Activated CD4-positive, alpha-beta T cell treated with anti-CD3 and anti-CD28 coated beads for 48 hours (primary cell): ENCODE measurements at regions not wholly inside any gene's neighbourhood (a gene's known extent, or its start where the extent isn't known, plus 50 kb on each side); places are given as distances from the start of the nearest gene placed in this dataset.
"Not testable (repeated sequence)": the region's sequence is repeated elsewhere in the genome, so short reads cannot be mapped to it uniquely, and the experiment has no call there.

Source experiments
- DNase-seq: peaks from one replicate; pipeline ENCODE4 v3.0.0-alpha.2; 2020

- peak; percentile 28 for DNase-seq
These were observed 477.3 kb downstream of the PREX1 start for GRCh38 chr20:48350313-48350988.

DNA sequence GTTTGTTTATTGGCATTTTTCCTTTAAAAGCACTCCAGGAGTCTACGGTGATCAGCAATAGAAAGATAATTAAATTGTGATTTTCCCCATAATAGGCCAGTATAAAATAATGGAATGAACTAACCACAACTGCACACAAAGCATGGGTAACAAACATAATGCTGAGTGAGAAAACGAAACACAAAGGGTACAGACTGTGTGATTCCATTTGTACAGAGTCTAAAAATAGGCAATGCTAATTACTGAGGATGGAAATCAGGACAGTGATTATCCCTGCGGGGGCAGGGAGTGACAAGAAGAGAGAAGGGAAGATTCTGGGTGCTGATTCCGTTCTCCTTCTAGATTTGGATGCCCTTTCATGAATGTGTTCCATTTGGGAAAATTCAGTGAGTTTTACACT is 478.1 kb downstream of the PREX1 start:
- no peak for DNase-seq

DNA sequence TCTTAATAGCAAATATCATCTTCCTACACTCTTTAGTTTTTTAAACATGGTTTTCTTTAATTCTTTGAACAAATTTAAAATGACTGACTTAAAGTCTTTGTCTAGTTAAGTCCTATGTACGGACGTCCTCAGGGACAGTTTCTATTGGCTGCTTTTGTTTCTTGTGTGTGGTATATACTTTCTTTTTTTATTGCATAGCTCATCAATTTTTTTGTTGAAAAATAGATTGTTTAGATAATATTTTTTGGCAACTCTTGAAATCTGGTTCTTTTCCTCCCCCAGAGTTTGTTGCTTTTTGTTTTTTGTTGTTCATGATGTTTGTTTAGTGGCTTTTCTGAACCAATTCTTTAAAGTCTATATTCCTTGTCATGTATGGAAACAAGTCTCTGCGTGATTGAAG is 479.8 kb downstream of the PREX1 start:
- no peak for DNase-seq

DNA sequence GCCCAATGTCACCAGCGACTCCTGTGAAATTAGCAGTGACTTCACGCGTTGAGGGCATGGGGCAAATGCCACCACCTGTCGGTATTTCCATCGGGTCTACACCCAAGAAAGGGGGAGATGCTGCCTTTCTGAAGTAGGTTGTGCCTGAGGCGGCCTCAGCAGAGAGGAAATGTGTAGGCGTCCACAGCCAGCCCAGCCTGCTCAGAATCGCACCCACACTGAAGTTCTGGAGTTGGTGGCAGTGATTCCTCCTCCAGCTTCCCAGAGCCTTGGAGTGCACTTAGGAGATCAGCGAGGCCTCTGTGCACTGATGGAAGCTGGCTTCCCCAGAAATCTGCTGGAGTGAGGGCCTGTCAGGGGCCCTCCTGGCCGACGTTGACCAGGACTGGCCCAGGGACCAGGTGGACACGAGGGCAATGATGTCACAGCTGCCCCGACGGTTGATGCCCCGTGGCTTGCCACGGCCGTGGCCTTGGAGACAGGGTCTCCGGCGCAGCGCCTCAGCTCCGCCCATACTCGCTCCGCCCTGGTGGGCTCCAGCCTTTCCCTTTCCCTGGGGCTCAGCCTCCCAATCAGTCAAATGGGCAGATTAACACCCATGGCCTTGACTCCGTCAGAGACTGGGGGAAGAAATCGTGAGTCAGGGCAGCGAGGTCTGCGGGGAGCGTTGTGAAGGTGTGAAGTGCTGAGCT is 484.8 kb downstream of the PREX1 start:
- DNase-seq: no peak

DNA sequence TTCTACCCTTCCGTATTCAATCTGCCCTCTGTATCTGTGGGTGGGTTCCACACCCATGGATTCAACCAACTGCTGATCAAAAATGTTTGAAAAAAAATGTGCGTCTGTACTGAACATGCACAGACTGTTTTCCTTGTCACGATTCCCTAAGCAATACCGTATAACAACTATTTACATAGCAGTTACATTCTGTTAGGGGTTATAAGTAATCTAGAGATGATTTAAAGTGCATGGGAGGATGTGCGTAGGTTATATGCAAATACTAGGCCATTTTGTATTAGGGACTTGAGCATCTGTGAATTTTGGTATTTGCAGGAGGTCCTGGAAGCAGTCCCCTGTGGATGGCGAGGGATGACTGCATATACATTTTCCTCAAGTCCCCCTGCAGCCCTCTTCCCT is 486.9 kb downstream of the PREX1 start:
- DNase-seq: no peak

GRCh38 chr20:48339986-48340882 is 487.6 kb downstream of the PREX1 start:
- no peak for DNase-seq

DNA sequence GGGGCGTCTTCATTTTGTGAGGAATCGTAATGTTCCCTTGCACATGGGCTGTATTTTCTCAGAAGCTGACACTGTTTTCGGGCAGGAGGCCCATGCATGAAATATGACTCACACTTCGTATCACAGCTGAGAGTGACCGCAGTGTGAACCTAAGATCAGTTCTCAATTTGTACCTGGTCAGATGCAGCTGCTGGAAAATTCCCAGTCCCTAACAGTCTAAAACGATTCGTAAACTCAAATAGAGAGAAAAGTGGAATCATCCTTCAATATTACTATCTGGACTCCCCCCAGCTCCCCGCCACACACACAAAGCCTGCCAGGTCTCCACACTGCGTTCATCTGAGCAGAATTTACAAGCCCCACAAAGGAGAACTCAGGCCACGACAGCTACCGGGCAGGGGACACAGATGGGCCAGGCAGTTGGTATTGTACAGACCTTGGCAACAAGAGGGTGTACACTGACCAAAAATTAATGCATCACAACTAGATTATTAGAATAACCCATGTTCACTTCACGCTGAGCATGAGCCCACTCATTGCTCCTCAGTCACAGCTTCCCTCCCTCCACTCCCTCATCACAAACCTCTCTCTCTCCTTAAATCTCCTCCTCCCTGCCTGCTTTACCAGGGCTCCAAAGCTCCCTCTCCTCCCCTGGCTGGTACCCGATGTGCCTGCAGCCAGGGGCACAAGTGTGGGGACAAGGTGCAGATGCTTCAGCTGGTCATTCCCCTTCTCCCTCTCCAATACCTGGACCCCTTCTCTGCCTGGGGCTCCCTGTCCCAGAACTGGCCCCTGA is 488.4 kb downstream of the PREX1 start:
- no peak for DNase-seq

- no peak for DNase-seq
These were observed 489.1 kb downstream of the PREX1 start for GRCh38 chr20:48338717-48339116.

DNA sequence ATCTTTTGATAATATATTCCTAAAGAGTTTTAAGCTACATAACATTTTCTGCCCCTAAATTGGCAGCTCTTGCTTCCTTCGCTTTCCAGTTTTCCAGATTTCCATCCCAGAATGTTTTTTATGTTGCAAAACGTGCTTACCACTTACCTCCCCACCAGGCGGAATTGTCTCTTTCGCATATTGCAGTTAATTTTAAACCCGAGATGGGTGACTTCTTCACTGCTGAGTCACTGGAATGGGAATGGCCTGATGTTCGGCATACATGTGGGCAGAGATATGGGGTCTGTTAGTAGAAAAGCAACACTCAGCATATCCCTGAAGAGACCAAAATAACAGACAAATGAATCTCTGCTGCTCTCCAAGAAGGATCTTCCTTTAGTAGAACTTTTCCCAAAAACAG is 491.2 kb downstream of the PREX1 start:
- no peak for DNase-seq

DNA sequence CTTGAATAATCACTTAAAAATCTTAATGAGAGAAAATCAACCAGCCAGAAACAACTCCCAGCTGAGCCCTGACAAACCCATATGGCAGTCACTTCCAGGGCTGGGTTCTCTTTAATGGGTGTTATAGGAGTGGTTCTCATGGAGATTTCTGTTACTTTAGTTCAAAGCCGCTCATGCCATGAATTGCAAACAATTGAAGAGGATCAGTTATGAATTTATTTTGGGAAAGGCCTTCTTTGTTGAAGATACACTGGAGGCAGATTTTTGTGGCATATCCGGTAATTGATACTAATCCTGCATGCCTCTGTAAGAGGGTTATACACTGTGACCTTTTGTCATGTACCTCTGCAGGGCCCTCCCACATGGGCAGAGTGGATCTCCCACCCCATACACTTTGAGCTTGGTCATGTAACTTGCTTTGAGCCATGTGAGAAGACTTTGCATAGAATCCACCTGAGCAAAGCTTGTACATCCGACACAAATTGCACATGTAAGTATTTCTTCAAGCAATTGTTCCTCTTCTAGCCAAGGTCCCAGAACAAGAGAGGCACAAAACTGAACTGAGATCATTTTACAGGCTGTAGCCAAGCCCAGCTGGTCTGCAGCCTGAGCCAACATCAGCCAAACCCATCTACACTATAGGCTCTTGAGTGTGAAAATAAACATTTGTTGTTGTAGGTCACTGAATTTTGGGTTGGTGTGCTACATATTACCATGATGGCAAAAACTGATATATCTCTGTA is 492.3 kb downstream of the PREX1 start:
- DNase-seq: no peak

DNA sequence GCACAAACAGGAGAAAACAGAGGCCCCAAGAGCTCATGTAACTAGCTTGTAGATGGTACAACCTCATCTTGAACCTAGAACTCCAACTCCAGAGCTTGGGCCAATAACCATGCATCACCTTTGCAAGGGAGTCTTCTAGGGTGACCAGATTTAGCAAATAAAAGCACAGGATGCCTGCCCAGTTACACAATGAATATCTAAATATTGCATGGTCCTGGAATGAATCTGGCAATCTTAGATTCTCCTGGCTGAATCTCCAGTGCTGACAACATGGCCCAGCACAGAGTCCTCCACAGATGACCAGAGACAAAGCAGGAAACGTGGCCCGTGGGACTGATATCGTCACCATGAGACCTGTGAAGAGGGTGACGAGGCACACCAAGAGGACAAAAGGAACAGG is 494.1 kb downstream of the PREX1 start:
- DNase-seq: no peak

DNA sequence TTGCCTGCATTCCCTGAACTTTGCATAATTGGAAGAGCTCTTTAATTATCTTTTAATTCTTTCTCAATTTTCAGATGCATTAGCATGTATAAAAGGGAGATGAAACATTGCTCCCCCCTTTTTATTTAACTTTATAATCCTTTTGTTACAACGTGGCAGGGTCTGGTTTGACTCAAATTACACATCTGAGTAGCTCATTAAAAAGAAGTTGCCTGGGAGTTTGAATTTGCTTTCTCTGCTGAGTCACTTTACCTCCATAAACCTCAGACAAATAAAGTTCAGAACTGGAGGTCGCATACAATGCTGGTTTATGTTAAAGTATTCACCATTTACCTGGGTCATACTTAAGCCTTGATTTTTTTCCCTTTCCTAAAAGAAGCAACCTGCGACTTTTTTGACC is 495.2 kb downstream of the PREX1 start:
- no peak for DNase-seq

DNA sequence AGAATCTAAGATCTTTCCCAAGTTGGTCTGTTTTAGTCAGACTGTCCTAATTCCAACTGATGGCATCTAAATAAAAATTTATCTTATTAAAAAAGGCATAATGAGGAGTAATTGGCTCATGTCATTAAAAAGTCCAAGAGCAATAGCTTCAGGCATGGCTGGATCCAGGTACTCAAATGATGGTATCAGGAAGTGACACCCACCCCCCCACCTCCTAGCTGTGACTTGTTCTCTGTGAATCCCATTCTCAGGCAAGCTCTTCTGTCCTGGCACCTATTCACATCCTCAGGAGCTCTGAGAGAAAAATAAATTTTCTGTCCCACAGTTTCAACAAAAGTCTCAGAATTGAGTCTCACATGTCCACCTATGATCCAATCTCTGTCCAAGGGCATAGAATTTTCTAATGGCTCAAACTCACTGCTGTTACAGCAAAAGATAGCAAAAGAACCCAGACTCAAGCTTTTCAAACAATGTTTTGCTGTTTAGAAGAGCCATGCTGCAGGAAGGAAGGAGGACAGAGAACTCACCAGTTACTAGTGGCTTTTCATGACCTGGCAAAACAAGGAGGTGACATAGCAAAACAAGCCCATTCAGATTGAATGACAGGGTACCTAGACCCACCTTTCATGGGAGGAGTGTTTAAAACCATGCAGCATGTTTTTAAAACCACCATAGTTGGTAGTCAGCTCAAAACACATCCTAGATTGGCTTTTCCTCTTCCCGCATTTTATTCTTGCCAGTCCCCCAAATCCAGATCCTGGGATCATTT is 496.1 kb downstream of the PREX1 start:
- DNase-seq: no peak

GRCh38 chr20:48329676-48330664 is 497.8 kb downstream of the PREX1 start:
- no peak for DNase-seq

DNA sequence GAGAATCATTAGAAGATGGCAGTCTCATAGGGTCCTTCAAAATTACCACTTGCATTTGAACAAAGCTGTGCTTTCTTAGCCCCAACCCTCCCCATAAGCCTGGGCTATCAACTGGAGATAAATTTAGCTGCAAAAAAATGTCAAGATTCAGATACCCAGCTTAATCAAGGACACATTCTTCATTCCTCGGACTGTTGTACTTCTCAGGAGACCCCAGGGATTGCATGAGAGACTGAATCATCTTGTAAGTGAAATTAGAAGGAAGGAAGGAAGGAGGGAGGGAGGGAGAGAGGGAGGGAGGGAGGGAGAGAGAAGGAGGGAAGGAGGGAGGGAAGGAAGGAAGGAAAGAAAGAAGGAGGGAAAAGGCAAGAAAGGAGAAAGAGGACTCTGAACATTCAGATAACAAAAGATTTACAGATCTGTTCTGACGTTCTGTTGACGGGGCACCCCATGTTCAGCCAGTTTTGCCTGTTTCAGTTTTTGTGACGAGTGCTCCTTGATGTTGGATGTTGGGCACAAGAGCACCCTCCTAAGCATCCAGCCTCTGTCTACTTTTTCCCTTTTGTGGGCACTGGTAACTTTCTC is 498.7 kb downstream of the PREX1 start:
- no peak for DNase-seq

GRCh38 chr20:48327848-48328247 is 500.0 kb downstream of the PREX1 start:
- not testable (repeated sequence) for DNase-seq

DNA sequence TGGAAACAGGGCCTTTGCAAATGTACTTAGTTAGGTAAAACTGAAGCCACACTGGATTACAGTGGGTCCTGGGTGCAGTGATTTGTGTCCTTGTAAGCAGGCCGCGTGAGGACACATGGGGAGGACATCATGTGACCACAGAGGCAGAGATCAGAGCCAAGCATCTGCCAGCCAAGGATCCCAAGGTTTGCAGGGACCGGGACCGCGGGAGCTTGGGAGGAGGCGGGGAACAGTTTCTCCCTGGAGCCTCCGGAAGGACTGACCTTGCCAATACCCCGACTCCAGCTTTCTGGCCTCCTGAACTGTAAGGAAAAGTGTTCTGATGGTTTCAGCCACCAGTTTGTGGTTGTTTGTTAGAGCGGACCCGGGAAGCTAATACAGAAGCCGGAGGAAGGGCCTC is 500.9 kb downstream of the PREX1 start:
- DNase-seq: no peak

GRCh38 chr20:48326434-48326691 is 501.4 kb downstream of the PREX1 start:
- DNase-seq: no peak

DNA sequence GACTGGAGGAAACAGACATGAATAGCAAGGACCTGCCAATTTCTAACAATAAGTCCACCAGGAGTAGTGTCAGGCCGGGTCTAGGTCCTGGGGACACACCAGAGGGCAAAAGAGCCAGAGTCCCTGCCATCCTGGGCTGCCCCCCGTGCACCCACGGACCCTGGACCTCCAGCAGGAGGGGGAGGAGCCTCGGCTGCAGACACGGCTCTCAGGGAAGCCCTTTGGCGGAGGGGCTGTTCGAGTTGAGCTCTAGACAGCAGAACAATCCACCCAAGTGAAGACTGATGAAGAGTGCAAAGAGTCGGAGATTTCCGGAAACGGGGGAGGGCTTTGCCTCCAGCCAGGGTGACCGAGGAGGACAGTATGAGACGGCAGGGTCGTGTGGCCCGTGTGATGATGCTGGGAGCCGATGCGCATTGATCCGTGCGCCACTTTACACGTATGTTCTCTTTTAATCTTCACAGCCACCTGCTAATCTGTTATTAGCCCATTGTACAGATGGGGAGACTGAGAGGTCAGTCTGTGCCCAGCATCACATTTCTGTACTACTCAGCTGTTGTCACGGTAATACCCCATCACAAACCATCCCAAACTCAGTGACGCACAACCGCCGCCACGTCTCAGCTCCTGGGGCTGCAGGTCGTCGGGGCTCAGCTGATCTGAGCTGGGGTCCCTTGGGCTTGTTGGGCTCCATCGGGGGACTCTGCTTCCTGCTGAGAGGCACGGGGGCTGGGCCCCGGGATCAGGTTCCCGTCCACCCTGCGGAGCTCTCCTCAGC is 502.0 kb downstream of the PREX1 start:
- no peak for DNase-seq
